ENCODE measurements at regions not wholly inside any gene's neighbourhood (a gene's known extent, or its start where the extent isn't known, plus 50 kb on each side); places are given as distances from the start of the nearest gene placed in this dataset.
"Not testable (repeated sequence)": the region's sequence is repeated elsewhere in the genome, so short reads cannot be mapped to it uniquely, and the experiment has no call there.

GRCh38 chr7:76969892-76970291 lies 62.3 kb downstream of the SPDYE17 start:
- not testable (repeated sequence) for TF ChIP-seq POLR2A, CTCF (IDR thresholded peaks at IDR 0.05)
